Stomach (tissue), 8 donors: ENCODE measurements at regions not wholly inside any gene's neighbourhood (a gene's known extent, or its start where the extent isn't known, plus 50 kb on each side); places are given as distances from the start of the nearest gene placed in this dataset.

Experiments used
- DNase-seq, 2 donors: peaks; one replicate each; pipeline versions ENCODE4 v3.0.0 to v3.0.0-alpha.2; 2013 to 2019
- H3K27ac ChIP-seq, 5 donors: fragments of 200-600 bp in 4 of 5; sonication (generic) in 4 of 5; one replicate each; pipeline ENCODE4 v1.5.1; 2013 to 2019; ENCODE audit warnings: mild to moderate bottlenecking in 1 of 5, moderate library complexity in 1 of 5
- H3K27me3 ChIP-seq, 3 donors: fragments of 200-600 bp; sonication (generic); one replicate each; pipeline ENCODE4 v1.5.1; 2017 to 2019; ENCODE audit warnings: mixed run types in 1 of 3
- H3K36me3 ChIP-seq, 4 donors: fragments of 200-600 bp; sonication (generic); 1 replicate in 3 of 4; 2 replicates in 1 of 4; pipeline ENCODE4 v1.5.1; 2016 to 2019
- H3K4me1 ChIP-seq, 4 donors: fragments of 200-600 bp; sonication (generic); one replicate each; pipeline ENCODE4 v1.5.1; 2016 to 2019
- H3K4me3 ChIP-seq, 4 donors: fragments of 200-600 bp; sonication (generic) in 3 of 4; one replicate each; pipeline ENCODE4 v1.5.1; 2016 to 2019; ENCODE audit warnings: mild to moderate bottlenecking in 1 of 4
- H3K9me3 ChIP-seq, 4 donors: fragments of 200-600 bp; sonication (generic); one replicate each; pipeline ENCODE4 v1.5.1; 2016 to 2019
- CTCF ChIP-seq, 7 experiments: fragments of 450-650 bp in 4 of 7; fragments of 200-600 bp in 3 of 7; sonication (generic) in 3 of 7; IDR thresholded peaks; one replicate each; pipeline ENCODE4 v1.5.1; 2016 to 2019; ENCODE audit warnings: antibody characterized with exemption in 7 of 7, control low read depth in 2 of 7, mild to moderate bottlenecking in 1 of 7
- EP300 ChIP-seq: sonication (generic); formaldehyde crosslinking; IDR thresholded peaks from one replicate; pipeline ENCODE4 v1.6.1; 2017; ENCODE audit warnings: antibody characterized with exemption
- POLR2A ChIP-seq, 4 donors: fragments of 450-650 bp; IDR thresholded peaks; one replicate each; pipeline ENCODE4 v1.6.1; 2016; ENCODE audit warnings: antibody characterized with exemption in 4 of 4, control low read depth in 2 of 4, mild to moderate bottlenecking in 1 of 4, moderate library complexity in 1 of 4
- POLR2AphosphoS5 ChIP-seq, 3 donors: sonication (generic); formaldehyde crosslinking; IDR thresholded peaks; one replicate each; pipeline ENCODE4 v1.6.1; 2016; ENCODE audit warnings: antibody characterized with exemption in 3 of 3
- WGBS, 5 donors: extraction: QIAGEN DNeasy Blood & Tissue Kit in 3 of 5; methylation state at CpG; one replicate each; pipeline versions ENCODE4 v1.1.5 to v1.1.7; 2013 to 2018; 5-methylcytosine and 5-hydroxymethylcytosine counted together
- intact Hi-C: fragments of 100-400 bp; cut with DNase I; formaldehyde crosslinking; loops from one replicate; pipeline ENCODE4 v1.15.1; 2023; ENCODE audit warnings: low total_unique reads
- donor health status: healthy with polysubstance abuse.
- donor health status: Bipolar disorder and iron deficiency.
- donor health status: healthy.

GRCh38 chr15:27672537-27672936 lies 426.6 kb downstream of the OCA2 start:
- 82 to 95% (median 86%) methylated on average over 7 to 8 of the region's 8 CpGs for WGBS, 5 donors
- TF ChIP-seq CTCF (IDR thresholded peaks at IDR 0.05): no peak
- no peak for TF ChIP-seq EP300
- TF ChIP-seq POLR2AphosphoS5 (IDR thresholded peaks at IDR 0.05): no peak
- no peak for TF ChIP-seq POLR2A (IDR thresholded peaks at IDR 0.05)
- H3K36me3 ChIP-seq: no peaks in the 10 kb centered on the region
- H3K9me3 ChIP-seq: peaks cover 0 to 6% (median 0%) of the 10 kb centered on the region in 4 donors
- H3K27ac ChIP-seq: no peak overlapping the region
- peaks cover 0 to 8% (median 4%) of the 10 kb centered on the region in 4 donors for H3K4me1 ChIP-seq
- H3K4me3 ChIP-seq: no peak overlapping the region
- intact Hi-C loops: no loop called here
- no peaks in the 10 kb centered on the region for H3K27me3 ChIP-seq
- no peak for DNase-seq

GRCh38 chr15:27671819-27672437 lies 427.2 kb downstream of the OCA2 start:
- TF ChIP-seq CTCF (IDR thresholded peaks at IDR 0.05): no peak
- TF ChIP-seq EP300: no peak
- no peak for TF ChIP-seq POLR2AphosphoS5 (IDR thresholded peaks at IDR 0.05)
- TF ChIP-seq POLR2A (IDR thresholded peaks at IDR 0.05): no peak
- Histone ChIP-seq H3K9me3 (peaks cover 0 to 6% (median 0%) of the 10 kb centered on the region in 4 donors), H3K4me1 (peaks cover 0 to 8% (median 4%) of the 10 kb centered on the region in 4 donors), H3K27ac (no peak overlapping the region), H3K36me3 (no peaks in the 10 kb centered on the region), H3K27me3 (no peaks in the 10 kb centered on the region), H3K4me3 (no peak overlapping the region)
- intact Hi-C loops: no loop called here
- WGBS, 5 donors: 47 to 56% (median 49%) methylated on average over 13 of the region's 13 CpGs
- peak in 1 of 2 donors; percentile 44 for DNase-seq

- no peak for TF ChIP-seq POLR2A (IDR thresholded peaks at IDR 0.05)
- no peak for TF ChIP-seq POLR2AphosphoS5 (IDR thresholded peaks at IDR 0.05)
- TF ChIP-seq CTCF (IDR thresholded peaks at IDR 0.05): no peak
- peaks cover 0 to 6% (median 0%) of the 10 kb centered on the region in 4 donors for H3K9me3 ChIP-seq
- no peak overlapping the region for H3K27ac ChIP-seq
- H3K36me3 ChIP-seq: no peaks in the 10 kb centered on the region
- peak in 1 of 2 donors; percentile 70 for DNase-seq
- 38 to 53% (median 42%) methylated on average over 9 to 11 of the region's 11 CpGs for WGBS, 5 donors
- no peaks in the 10 kb centered on the region for H3K27me3 ChIP-seq
- H3K4me1 ChIP-seq: peaks cover 0 to 8% (median 4%) of the 10 kb centered on the region in 4 donors
- intact Hi-C loops: no loop called here
- H3K4me3 ChIP-seq: no peak overlapping the region
These were observed 428.5 kb downstream of the OCA2 start for GRCh38 chr15:27670486-27671209.

- intact Hi-C loops: no loop called here
- 77 to 90% (median 84%) methylated on average over 10 of the region's 10 CpGs for WGBS, 5 donors
These were observed 429.5 kb downstream of the OCA2 start for GRCh38 chr15:27669641-27670040.

More at GRCh38 chr15:27669641-27670040, 429.5 kb downstream of the OCA2 start:
- Histone ChIP-seq H3K9me3 (peaks cover 0 to 6% (median 0%) of the 10 kb centered on the region in 4 donors), H3K4me1 (peaks cover 0 to 8% (median 4%) of the 10 kb centered on the region in 4 donors), H3K27me3 (no peaks in the 10 kb centered on the region), H3K27ac (no peak overlapping the region), H3K4me3 (no peak overlapping the region), H3K36me3 (no peaks in the 10 kb centered on the region)
- TF ChIP-seq EP300 (no peak), POLR2A (IDR thresholded peaks at IDR 0.05) (no peak), CTCF (IDR thresholded peaks at IDR 0.05) (no peak), POLR2AphosphoS5 (IDR thresholded peaks at IDR 0.05) (no peak)
- no peak for DNase-seq
